GM19238 (cell line): ENCODE measurements at regions not wholly inside any gene's neighbourhood (a gene's known extent, or its start where the extent isn't known, plus 50 kb on each side); places are given as distances from the start of the nearest gene placed in this dataset.
"Not testable (repeated sequence)": the region's sequence is repeated elsewhere in the genome, so short reads cannot be mapped to it uniquely, and the experiment has no call there.

ENCODE experiments used
- DNase-seq: peaks from one replicate; pipeline ENCODE4 v3.0.0; 2011; ENCODE audit warnings: low spot score; ENCODE audit not compliant: insufficient read length

DNA sequence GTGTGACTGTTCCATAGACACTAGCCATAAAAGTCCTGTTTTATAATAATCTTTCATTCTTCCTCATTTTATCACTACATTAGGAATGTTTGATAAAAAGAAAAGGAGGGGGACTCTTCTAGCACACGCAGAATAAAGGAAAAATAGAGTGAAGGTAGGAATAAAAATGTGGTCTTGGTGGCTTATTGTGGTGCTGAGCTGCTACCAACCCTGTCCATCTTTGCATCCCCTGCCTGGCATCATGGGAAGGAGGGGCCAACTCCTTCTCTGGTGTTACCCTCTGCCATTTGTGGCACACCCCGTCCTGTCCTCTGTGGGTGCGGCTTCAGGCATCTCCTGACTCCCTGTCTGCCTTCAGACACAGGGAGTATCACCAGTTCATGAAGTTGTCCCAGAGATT is 104.9 kb upstream of the ZNF536 start:
- DNase-seq = no peak

- DNase-seq = no peak
These were observed 103.6 kb upstream of the ZNF536 start for GRCh38 chr19:30268601-30269000.

- DNase-seq = no peak
These were observed 102.5 kb upstream of the ZNF536 start for GRCh38 chr19:30269638-30270037.

- DNase-seq = no peak
These were observed 100.4 kb upstream of the ZNF536 start for GRCh38 chr19:30271816-30272215.

- DNase-seq = no peak
These were observed 99.6 kb upstream of the ZNF536 start for GRCh38 chr19:30272554-30272953.

DNA sequence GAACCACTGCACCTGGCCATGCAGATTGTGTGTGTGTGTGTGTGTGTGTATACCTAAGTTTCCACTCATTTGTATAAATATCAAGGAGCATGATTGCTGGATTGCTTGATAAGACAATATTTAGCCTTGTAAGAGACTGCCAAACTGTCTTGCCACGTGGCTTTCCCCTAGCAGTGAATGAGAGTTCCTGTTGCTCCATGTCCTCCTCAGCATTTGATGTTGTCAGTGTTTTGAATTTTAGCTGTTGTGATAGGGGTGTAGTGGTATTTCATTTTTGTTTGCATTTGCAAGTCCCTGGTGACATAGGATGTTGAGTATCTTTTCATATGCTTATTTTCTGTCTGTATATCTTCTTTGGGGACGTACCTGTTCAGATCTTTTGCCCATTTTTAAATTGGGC is 99.0 kb upstream of the ZNF536 start:
- no peak for DNase-seq

DNA sequence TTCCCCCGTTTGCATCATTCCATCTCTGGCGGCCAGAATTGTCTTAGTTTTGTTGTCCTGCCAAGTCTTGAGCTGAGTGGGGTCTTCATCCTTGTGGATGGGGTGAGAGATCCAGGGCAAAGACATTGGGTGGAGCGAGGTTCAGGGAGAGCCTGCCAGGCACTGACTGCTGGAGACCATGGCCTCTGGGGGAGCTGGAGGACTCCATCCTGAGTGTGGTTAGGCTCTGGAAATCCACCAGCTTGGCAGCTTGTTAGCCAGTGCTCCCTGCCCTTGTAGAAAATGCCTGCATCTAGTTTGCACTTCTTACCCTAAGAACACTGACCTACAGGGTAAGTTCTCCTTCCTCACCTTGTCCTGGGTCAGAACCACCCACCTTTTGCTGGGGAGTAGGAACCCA is 97.2 kb upstream of the ZNF536 start:
- DNase-seq = no peak

GRCh38 chr19:30276011-30276882 is 95.9 kb upstream of the ZNF536 start:
- DNase-seq = no peak

DNA sequence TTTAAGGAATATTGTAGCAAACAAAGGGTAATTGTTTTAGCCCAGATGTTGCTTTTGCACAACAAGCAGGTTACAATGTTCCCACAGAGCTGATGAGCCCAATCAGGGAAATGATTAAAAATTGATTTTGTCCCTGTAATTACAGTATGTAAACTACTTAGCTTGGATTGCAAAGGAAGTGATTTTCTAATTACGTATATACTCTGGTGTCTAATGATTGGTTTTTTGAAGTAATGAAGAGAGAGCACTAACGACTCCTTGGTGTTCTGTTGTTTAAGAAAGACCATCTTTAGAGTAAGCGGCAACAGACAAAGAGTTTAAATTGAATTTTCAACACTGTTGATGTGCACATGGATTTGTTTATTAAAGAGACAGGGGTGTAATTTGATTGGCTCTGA is 95.3 kb upstream of the ZNF536 start:
- DNase-seq = no peak

DNA sequence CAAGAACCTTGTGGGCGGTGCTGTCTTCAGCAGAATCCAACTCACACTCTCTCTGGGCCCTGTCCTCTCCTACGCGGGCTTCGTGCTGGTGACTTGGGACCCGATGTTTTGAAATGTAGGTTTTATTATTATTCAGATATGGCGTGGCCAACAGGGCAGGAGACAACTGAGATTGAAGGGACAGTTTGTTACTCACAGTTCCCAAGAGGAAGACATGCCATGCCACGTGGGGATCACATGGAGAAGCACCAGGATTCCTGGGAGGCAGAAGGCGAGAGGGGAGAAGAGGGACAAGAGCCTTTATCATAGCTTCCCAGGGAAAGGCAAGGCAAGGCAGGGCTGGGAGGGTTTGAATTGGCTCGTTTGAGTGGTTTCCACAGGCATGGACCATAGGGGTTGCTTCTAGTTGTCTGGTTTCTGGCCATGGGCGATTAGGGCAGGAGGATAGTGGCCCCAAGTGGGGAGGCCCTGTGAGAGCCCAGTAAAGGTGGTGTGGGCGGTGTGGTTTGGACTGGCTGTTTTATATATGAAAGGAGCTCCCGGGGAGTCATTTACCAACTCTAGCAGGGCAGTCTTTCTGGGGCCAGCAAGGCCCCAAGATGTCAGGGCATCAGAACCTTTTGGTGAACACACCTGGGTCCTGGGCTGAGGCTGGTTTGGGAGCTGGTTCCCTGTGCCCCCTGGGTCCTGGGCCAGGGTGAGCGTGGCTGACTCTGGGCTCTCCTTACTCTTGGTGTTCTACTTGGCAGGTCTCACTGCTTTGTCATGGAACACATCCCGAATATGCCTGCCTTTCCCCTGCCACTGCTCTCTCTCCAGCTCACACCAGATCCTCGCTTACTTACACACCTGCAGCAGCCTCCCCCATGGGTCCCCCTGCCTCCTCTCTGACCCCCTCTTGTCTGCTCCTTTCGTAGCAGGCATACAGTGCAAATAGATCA is 94.0 kb upstream of the ZNF536 start:
- DNase-seq = no peak

DNA sequence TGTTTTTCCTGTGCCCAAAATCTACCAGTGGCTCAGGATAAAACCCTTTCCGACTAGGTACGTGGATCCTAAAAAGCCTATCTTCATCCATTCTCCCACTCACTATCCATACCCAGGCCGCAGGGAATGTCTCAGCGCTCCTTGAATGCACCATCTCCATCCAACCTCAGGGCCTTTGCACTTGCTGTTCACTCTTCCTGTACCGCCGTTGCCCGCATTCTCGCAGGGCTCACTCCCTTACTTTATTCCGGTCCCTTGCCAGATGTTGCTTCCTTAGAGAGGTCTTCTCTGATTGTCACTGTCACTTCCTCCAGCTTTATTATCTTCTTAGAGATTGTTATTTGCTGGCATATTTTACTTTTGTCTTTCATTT is 93.3 kb upstream of the ZNF536 start:
- no peak for DNase-seq

- DNase-seq = no peak
These were observed 92.2 kb upstream of the ZNF536 start for GRCh38 chr19:30280018-30280417.

DNA sequence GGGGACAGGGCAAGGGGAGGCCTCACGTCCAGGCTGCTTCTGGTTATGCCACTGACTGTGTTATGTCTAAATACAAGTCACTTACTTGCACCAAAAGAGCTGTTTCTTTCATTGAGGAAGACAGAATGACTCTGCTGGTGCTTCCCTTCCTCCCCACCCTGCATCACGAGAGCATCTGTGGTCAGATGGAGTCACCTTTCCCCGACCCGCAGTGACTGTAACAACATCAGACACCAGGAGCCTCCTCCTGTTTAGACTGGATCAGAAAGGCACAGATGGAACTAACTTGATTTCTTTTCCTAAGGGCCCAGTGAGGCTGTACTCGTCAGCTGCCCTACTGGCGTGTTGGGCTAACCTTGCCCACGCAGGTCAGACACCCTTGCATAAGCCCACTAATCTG is 90.3 kb upstream of the ZNF536 start:
- no peak for DNase-seq

DNA sequence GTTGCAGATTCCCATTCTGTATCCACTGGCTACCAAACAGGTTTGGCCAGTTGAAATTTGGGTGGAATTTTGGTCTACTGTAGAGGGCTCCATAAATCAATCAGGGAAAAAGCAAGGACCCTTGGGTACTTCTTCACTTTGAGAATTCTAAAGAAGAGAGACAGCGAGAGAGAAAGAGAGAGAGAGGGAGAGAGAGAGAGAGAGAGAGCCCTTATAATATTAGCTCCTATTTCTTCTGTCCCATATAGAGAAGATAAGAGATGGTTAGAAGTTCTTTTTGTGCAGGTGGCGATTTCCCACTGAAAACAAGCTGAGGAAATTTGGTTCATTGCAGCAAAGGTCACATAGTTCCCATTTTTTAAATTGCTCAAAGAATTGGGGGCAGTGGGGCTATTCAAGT is 88.6 kb upstream of the ZNF536 start:
- no peak for DNase-seq

DNA sequence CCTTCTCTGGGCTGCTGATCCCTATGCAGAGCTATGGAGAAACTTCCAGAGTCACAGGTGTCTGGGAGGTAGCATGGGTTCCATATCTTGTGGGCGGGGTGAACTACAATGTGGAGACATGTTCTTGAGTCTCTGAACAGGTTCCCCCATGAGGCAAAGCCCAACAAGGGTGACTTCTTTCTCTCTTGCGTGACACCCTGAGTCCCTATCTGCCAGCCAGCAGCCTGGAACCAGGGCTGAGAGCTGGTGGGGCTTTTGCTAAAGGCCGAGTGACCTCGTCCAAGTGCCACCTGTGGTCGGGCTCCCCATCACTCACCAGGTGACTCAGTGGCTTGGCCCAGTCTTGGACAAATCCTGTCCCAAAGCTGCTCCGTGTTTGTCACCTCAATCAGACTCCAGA is 88.0 kb upstream of the ZNF536 start:
- no peak for DNase-seq

DNA sequence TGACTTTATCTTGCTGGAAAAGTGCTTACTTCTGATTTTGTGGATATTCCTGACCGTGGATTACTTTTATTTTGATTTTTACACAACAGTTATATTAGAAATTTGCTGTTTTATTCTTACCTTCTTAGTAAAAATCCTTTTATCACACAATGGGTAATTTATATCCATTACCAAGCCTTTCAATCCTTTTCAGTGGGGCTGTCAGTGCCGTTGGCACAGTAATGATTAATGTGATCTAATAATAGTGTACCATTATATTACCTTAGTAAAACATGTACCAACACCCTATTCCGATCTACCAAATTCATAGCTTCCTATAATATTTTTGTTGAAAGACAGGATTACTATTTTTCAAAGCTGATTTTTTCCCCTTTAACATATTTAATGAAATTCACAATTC is 87.3 kb upstream of the ZNF536 start:
- no peak for DNase-seq

DNA sequence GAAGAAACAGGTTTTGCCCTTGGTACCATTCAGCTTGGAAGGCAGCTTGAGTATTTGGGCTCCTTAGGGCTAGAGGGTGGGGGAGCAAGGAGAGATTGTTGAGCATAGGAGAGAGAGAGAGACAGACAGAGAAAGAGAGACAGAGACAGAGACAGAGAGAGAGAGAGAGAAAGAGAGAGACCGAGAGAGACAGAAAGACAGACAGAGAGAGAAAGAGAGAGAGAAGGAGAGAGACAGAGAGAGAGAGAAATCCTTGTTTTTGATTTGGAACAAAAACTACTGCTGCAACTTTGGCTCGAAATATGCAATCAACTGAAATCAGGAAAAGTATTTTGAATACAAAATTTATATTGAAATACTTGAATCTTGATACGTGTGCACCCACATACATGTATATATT is 85.8 kb upstream of the ZNF536 start:
- no peak for DNase-seq

DNA sequence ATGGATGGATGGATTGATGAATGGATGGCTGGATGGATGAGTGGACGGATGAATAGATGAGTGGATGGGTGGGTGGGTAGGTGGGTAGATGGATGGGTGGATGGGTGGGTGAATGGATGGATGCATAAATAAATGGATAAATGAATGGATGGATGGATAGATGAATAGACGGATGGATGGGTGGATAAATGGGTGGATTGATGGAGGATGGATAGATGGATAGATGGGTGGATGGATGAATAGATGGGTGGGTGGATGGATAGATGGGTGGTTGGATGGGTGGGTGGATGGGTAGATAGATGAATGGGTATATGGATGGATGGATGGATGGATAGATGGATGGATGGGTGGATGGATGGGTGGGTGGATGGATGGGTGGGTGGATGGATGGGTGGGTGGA is 84.9 kb upstream of the ZNF536 start:
- no peak for DNase-seq

DNA sequence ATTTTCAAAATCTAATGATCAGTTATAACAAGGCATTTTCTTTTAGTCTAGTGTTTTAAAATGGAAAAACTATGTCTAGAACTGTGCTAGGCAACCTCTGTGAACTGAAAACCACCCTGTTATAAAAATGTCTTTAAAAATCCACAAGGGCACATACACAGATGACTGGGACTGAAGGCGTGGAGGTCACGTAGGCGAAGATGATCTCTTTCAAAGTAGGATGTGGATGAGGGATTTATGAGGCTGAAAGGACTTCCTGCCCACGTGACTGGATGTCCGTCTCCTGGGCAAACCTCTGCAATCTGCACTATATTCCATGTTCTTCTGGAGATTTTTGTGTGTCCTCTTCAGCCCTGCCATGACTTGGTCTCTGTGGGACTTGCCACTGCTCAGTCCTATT is 84.2 kb upstream of the ZNF536 start:
- DNase-seq = no peak

- no peak for DNase-seq
These were observed 83.3 kb upstream of the ZNF536 start for GRCh38 chr19:30288911-30289310.

DNA sequence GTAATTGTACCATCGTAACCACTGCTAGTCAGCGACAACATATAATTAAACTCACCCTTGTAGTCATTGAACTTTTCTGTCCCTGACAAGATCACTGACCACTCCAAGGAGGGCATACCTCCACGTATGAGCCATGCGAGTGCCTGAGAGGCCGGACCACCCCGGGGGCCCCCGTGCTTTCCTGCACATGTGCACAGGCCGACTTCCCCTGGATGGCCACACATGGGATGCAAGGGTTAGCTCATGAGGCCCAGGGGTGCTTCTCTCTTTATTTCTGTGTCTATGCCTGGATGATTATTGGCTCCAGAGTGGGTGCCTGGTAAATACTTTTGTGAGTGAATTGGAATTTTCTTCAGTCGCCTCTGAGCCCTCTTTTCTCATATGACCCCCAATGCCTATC is 82.8 kb upstream of the ZNF536 start:
- DNase-seq = no peak

DNA sequence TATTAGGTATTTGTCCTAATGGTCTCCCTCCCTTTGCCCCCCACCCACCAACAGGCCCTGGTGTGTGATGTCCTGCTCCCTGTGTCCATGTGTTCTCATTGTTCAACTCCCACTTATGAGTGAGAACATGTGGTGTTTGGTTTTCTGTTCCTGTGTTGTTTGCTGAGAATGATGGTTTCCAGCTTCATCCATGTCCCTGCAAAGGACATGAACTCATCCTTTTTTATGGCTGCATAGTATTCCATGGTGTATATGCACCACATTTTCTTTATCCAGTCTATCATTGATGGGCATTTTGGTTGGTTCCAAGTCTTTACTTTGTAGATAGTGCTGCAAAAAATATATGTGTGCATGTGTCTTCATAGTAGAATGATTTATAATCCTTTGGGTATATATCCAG is 81.4 kb upstream of the ZNF536 start:
- not testable (repeated sequence) for DNase-seq
